DOHH2 (cell line): ENCODE measurements at regions not wholly inside any gene's neighbourhood (a gene's known extent, or its start where the extent isn't known, plus 50 kb on each side); places are given as distances from the start of the nearest gene placed in this dataset.

Experiments used
- EZH2phosphoT487 ChIP-seq: fragments of 200-600 bp; sonication (generic); IDR thresholded peaks from 2 replicates; pipeline ENCODE4 v1.6.1; 2017; ENCODE audit warnings: borderline replicate concordance, mild to moderate bottlenecking, antibody characterized with exemption, low read length, moderate library complexity, mixed read lengths
- TF ChIP-seq, protein P1 (sequence below): fragments of 200-600 bp; sonication (generic); IDR thresholded peaks from one replicate; pipeline ENCODE4 v1.5.1; 2014; ENCODE audit warnings: antibody characterized with exemption, mild to moderate bottlenecking, low read depth, low read length; ENCODE audit not compliant: poor library complexity, severe bottlenecking

DNA sequence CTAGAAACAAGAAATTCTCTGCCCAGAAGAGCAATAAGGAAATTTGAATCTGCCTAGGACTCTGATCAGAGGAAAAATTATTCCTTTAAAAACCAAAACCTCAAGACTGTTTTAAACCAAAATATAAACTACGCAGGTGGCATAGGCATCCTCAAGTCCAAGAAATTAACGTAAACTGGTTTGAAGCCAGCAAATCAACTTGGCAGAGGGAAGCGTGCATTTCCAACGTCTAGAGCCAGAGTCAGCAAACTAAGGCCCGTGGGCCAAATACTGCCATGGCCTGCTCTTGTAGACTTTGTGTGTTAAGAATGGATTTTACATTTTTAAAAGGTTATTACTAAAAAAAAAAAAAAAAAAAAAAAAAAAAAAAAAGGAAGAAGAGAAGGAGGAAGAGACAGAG, 67.8 kb upstream of the VTCN1 start:
- TF ChIP-seq, protein P1, sequence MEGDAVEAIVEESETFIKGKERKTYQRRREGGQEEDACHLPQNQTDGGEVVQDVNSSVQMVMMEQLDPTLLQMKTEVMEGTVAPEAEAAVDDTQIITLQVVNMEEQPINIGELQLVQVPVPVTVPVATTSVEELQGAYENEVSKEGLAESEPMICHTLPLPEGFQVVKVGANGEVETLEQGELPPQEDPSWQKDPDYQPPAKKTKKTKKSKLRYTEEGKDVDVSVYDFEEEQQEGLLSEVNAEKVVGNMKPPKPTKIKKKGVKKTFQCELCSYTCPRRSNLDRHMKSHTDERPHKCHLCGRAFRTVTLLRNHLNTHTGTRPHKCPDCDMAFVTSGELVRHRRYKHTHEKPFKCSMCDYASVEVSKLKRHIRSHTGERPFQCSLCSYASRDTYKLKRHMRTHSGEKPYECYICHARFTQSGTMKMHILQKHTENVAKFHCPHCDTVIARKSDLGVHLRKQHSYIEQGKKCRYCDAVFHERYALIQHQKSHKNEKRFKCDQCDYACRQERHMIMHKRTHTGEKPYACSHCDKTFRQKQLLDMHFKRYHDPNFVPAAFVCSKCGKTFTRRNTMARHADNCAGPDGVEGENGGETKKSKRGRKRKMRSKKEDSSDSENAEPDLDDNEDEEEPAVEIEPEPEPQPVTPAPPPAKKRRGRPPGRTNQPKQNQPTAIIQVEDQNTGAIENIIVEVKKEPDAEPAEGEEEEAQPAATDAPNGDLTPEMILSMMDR: no peak
- no peak for TF ChIP-seq EZH2phosphoT487
